ENCODE measurements at regions not wholly inside any gene's neighbourhood (a gene's known extent, or its start where the extent isn't known, plus 50 kb on each side); places are given as distances from the start of the nearest gene placed in this dataset.
"Not testable (repeated sequence)": the region's sequence is repeated elsewhere in the genome, so short reads cannot be mapped to it uniquely, and the experiment has no call there.

- no peak for DNase-seq (ENCODE audit: low read depth in 2 of 2)
Measured at GRCh38 chr16:66245868-66246267, 120.6 kb upstream of the CDH5 start.

GRCh38 chr16:66245072-66245471 is 121.4 kb upstream of the CDH5 start:
- no peak for DNase-seq (ENCODE audit: low read depth in 2 of 2)

- no peak for DNase-seq (ENCODE audit: low read depth in 2 of 2)
Measured at GRCh38 chr16:66242672-66243071, 123.8 kb upstream of the CDH5 start.

DNA sequence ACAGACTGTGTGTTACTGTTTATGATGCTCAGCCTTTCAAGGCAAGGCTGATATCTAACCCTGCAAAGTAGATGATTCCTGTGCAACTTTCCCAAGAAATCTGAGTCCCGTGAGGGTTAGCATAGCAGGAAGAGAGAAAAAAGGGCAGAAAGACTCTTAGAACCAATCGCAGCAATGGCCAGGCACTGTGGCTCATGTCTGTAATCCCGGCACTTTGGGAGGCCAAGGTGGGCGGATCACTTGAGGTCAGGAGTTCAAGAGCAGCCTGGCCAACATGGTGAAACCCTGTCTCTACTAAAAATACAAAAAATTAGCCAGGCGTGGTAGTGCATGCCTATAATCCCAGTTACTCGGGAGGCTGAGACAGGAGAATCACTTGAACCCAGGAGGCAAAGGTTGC is 124.3 kb upstream of the CDH5 start:
- not testable (repeated sequence) for DNase-seq (ENCODE audit: low read depth in 2 of 2)

- no peak for DNase-seq (ENCODE audit: low read depth in 2 of 2)
Measured at GRCh38 chr16:66240631-66241395, 125.7 kb upstream of the CDH5 start.

DNA sequence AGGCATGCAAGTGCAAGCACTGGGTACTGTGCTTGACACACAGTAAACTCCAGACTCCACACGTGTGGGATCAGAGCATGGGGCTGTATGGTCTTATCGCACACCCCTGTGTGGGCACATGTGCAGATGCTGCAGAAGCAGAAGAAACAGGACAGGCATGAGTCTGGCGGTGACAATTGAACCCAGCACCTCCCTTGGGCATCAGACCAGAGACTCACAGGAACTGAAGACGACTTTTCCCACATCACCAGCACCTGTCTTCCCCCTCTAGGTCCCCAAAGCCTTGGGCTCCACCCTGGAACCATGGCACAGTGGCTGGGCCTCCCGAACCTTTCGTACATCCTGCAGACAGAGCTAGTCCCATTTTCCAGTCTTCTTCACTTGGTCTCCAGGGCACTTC is 126.4 kb upstream of the CDH5 start:
- DNase-seq (ENCODE audit: low read depth in 2 of 2) = no peak

DNA sequence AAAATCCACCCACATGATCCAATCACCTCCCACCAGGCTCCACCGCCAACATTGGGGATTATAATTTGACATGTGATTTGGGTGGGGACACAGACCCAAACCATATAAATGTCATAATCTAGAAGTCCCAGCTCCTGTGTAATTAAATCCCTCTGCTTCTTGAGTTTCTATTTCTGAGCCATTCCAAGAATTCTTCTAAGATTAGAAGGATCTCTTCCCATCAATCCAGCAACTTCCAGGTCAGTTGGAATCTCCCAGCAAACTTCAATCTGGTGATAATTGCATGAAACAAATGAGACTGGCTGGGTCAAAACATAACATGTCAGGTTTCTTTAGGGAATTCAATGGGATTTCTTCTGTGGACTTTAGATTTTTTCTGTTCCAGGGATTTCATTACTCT is 127.8 kb upstream of the CDH5 start:
- no peak for DNase-seq (ENCODE audit: low read depth in 2 of 2)

DNA sequence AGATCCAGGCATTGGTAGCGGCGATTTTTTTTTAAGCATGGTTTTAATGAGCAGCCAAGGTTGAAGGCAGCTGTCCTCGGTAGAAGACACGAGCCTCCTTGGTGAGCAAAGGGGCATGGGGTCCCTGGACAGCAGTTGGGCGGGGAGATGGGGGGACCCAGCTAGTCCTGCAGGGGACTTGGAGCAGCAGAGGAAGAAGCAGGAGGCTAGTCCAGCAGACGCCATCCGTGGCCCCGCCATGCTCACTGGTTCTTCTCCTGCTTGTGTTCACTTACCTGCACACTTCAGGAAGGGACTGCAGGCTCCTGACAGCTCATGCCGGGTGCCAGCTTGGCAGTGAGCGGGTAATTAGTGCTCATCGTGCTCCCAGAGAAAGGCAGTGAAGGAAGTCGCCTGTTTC is 130.2 kb upstream of the CDH5 start:
- no peak for DNase-seq (ENCODE audit: low read depth in 2 of 2)

- DNase-seq (ENCODE audit: low read depth in 2 of 2) = no peak
Measured at GRCh38 chr16:66231452-66232160, 134.9 kb upstream of the CDH5 start.

DNA sequence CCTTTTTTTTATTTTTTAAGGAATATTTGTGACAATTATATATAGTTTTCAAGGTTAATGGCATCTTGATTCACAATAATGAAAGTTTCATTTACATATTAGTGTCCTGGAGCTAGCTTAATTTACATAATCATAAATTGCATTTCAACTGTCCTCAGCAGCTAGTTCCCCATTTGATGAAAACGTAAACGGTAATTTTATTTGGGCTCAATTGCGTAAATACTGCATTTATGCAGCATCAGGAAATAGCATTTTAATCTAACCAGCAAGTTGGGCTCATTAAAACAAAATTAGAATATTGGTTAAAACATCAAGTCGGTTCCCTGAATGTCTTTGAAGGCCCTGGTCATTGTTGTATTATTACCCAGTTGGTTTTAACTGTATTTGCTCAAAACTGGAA is 136.8 kb upstream of the CDH5 start:
- no peak for DNase-seq (ENCODE audit: low read depth in 2 of 2)

- no peak for DNase-seq (ENCODE audit: low read depth in 2 of 2)
Measured at GRCh38 chr16:66228792-66229191, 137.7 kb upstream of the CDH5 start.

GRCh38 chr16:66227766-66228530 is 138.5 kb upstream of the CDH5 start:
- DNase-seq (ENCODE audit: low read depth in 2 of 2) = no peak

GRCh38 chr16:66226762-66227161 is 139.7 kb upstream of the CDH5 start:
- no peak for DNase-seq (ENCODE audit: low read depth in 2 of 2)

DNA sequence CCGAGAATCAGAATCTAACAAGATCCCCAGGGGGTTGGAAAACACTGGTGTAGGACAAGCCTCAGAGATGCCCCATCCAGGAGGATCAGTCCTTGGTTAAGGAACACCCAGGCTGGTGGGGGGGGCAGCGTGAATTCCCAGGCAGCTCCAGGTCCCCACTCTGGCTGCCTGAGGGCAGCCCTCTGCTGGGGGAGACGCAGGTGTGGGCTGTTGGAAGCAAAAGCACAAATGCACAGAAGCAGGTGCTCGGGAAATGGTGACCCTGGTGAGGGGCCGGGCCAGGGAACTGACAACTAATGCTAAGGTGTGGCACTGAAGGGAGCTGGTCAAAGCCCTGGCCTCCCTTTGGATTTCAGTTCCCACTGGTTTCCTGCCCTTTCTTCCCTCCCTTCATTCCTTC is 140.8 kb upstream of the CDH5 start:
- DNase-seq (ENCODE audit: low read depth in 2 of 2) = no peak

- no peak for DNase-seq (ENCODE audit: low read depth in 2 of 2)
Measured at GRCh38 chr16:66224626-66225025, 141.9 kb upstream of the CDH5 start.

DNA sequence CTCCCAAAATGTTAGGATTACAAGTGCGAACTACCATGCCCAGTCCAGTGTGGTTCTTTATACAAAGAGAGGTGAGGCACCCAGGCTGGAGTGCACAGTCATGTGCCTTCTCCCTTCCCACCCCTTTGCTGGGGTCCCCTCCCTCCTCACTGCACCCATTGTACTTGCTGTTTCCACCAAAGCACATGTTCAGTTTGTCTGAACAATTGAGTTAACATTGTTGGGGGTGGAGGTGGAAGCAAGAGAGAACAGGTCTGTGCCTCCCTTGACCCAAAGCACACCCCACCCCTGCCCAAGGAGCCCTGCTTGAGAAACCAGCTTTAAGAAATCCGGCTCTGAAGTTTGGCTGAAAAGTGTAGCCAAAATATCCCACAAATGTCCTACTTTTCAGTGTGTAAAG is 142.3 kb upstream of the CDH5 start:
- DNase-seq (ENCODE audit: low read depth in 2 of 2) = no peak

- DNase-seq (ENCODE audit: low read depth in 2 of 2) = no peak
Measured at GRCh38 chr16:66223176-66223780, 143.2 kb upstream of the CDH5 start.

DNA sequence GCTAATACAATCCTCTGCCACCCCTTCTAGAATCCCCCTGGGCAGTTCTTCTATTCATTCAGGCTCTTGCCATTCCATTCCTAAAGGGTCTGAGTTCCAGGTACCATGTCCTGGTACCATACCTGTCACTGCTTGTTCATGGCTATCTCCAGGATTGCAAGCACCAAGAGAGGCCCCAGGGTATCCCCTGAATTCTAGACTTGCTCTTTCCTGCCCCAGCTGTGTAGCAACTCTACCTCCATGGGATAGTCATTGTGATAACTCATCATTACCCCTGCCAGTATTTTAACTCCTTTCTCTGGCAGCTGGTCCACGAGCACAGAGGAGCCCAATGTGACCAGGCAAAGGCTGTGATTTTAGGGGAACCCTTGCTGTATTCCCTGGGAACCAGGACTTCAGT is 143.7 kb upstream of the CDH5 start:
- no peak for DNase-seq (ENCODE audit: low read depth in 2 of 2)

GRCh38 chr16:66220702-66221101 is 145.8 kb upstream of the CDH5 start:
- no peak for DNase-seq (ENCODE audit: low read depth in 2 of 2)

DNA sequence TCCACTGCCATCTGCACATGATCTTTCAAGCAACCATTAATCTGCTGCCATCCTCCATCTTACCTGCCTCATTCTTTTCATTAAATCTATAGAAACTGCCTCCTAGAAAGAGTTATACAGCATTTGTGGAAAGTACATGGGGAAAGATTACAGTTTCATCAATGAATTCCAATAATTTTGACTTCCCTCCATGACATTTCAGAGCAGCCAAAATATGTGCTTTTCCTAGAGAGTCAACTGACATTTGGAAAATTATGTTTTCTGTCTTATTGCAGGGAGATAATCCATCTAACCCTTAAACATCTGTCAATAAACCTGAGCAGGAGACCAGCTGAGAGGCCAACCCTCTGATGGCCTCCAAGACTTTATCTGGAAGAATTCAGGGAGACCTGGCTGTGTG is 147.0 kb upstream of the CDH5 start:
- DNase-seq (ENCODE audit: low read depth in 2 of 2) = no peak

- DNase-seq (ENCODE audit: low read depth in 2 of 2) = no peak
Measured at GRCh38 chr16:66212428-66212827, 154.1 kb upstream of the CDH5 start.

DNA sequence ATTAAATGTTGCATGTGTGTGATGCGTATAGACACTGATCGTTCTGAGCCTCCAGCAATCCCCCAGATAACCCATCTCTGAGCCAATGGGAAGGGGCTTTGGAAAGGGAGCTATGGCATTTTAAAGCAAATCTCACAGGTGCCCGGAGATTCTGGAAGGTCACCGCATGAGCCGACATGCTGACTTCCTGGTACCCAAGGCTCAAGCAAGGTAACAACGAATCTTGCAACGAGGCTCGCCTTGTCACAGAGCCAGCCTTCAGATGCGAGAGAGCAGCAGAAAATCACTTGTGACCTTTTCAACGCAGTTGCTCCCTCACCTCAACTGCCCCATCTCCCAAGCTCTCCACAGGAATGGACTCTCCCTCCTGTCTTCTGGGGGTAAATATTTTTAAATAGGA is 154.8 kb upstream of the CDH5 start:
- DNase-seq (ENCODE audit: low read depth in 2 of 2) = no peak

Measured in stimulated activated CD8-positive, alpha-beta memory T cell treated with anti-CD3 and anti-CD28 coated beads, Interleukin-2, amount 100 ng/mL, for 1 hour (primary cell).